CD4-positive, alpha-beta T cell (primary cell): ENCODE measurements at regions not wholly inside any gene's neighbourhood (a gene's known extent, or its start where the extent isn't known, plus 50 kb on each side); places are given as distances from the start of the nearest gene placed in this dataset.

Experiments used
- ATAC-seq: fragments of 200-7000 bp; cut with Tn5 transposase; one replicate; pipeline ENCODE4 v1.10.0; 2022; ENCODE audit warnings: mild to moderate bottlenecking; ENCODE audit not compliant: poor library complexity
- CTCF ChIA-PET: fragments of 350-600 bp; sonication (Branson Sonifier 250); formaldehyde crosslinking; loops from one replicate; lab custom pipeline; 2021; ENCODE audit warnings: antibody characterized with exemption, inconsistent platforms; lab: Charles Lee
- POLR2A ChIA-PET: fragments of 350-600 bp; sonication (Branson Sonifier 250); formaldehyde crosslinking; loops from one replicate; lab custom pipeline; 2021; ENCODE audit warnings: antibody characterized with exemption, inconsistent platforms; lab: Charles Lee
- DNase-seq, 14 experiments: peaks; one replicate each; pipeline ENCODE4 v3.0.0-alpha.2; 2013 to 2020; ENCODE audit warnings: mixed read lengths in 2 of 14
- H3K27ac ChIP-seq, 2 donors: one replicate each; pipeline versions ENCODE4 v1.5.1 to v1.7.0; 2013; ENCODE audit warnings: low read length in 2 of 2, low read depth in 1 of 2, mild to moderate bottlenecking in 1 of 2
- H3K27me3 ChIP-seq, 2 experiments: 1 replicate in 1 of 2; 2 replicates in 1 of 2; pipeline versions ENCODE4 v1.6.1 to v1.7.0; 2013; ENCODE audit warnings: low read length in 2 of 2, control low read depth in 1 of 2, mild to moderate bottlenecking in 1 of 2, moderate library complexity in 1 of 2; ENCODE audit not compliant: insufficient read depth in 2 of 2, control insufficient read depth in 1 of 2
- H3K36me3 ChIP-seq: one replicate; pipeline ENCODE4 v1.6.1; 2013; ENCODE audit warnings: low read length, control low read depth; ENCODE audit not compliant: insufficient read depth
- H3K4me1 ChIP-seq: one replicate; pipeline ENCODE4 v1.6.1; 2013; ENCODE audit warnings: low read length, control low read depth; ENCODE audit not compliant: insufficient read depth
- H3K4me3 ChIP-seq: one replicate; pipeline ENCODE4 v1.5.1; 2013; ENCODE audit warnings: mild to moderate bottlenecking, low read length, moderate library complexity
- H3K9me3 ChIP-seq, 2 experiments: 1 replicate in 1 of 2; 2 replicates in 1 of 2; pipeline versions ENCODE4 v1.6.1 to v1.7.0; 2013; ENCODE audit warnings: low read length in 2 of 2, mild to moderate bottlenecking in 2 of 2, control low read depth in 1 of 2, moderate library complexity in 1 of 2; ENCODE audit not compliant: control insufficient read depth in 1 of 2, insufficient read depth in 1 of 2
- H3K27ac Mint-ChIP-seq: one replicate; pipeline ENCODE4 v1.8.0; 2020; ENCODE audit warnings: mixed read lengths
- H3K27me3 Mint-ChIP-seq: one replicate; pipeline ENCODE4 v1.8.0; 2021; ENCODE audit warnings: mixed read lengths
- H3K36me3 Mint-ChIP-seq: one replicate; pipeline ENCODE4 v1.8.0; 2021; ENCODE audit warnings: low read depth, mixed read lengths
- H3K4me1 Mint-ChIP-seq: one replicate; pipeline ENCODE4 v1.8.0; 2021; ENCODE audit warnings: low read depth, mixed read lengths
- H3K4me3 Mint-ChIP-seq: one replicate; pipeline ENCODE4 v1.8.0; 2020; ENCODE audit warnings: mild to moderate bottlenecking, mixed read lengths
- H3K9me3 Mint-ChIP-seq: one replicate; pipeline ENCODE4 v1.8.0; 2020; ENCODE audit warnings: mixed read lengths
- CTCF ChIP-seq: fragments of 200-600 bp; IDR thresholded peaks from one replicate; pipeline ENCODE4 v1.8.0; 2022; ENCODE audit warnings: antibody characterized with exemption, mild to moderate bottlenecking
- intact Hi-C, 2 experiments: fragments of 100-400 bp; cut with DNase I in 1 of 2; cut with micrococcal nuclease in 1 of 2; formaldehyde crosslinking; loops; one replicate each; pipeline versions ENCODE4 v1.15.1 to v1.9.0; 2023 to 2025; cut with DNase I, micrococcal nuclease

- H3K9me3 Mint-ChIP-seq, result peaks cover 11% of the 10 kb centered on the region
- H3K9me3 ChIP-seq, result peaks cover 0 to 10% of the 10 kb centered on the region in 2 experiments
- no peaks in the 10 kb centered on the region for H3K4me1 Mint-ChIP-seq
- no peaks in the 10 kb centered on the region for H3K36me3 Mint-ChIP-seq
- peaks cover 2% of the 10 kb centered on the region for H3K27me3 Mint-ChIP-seq
- ChIA-PET POLR2A (no interaction called here), CTCF (no interaction called here)
- no peak overlapping the region for H3K4me3 Mint-ChIP-seq
- no peaks in the 10 kb centered on the region for H3K4me1 ChIP-seq
- no peaks in the 10 kb centered on the region for H3K27me3 ChIP-seq
- no peak overlapping the region for H3K27ac Mint-ChIP-seq
- no peak for TF ChIP-seq CTCF
- no peak for ATAC-seq
- no peak overlapping the region for H3K4me3 ChIP-seq
- H3K36me3 ChIP-seq, result no peaks in the 10 kb centered on the region
- intact Hi-C loops, result no loop called here
- H3K27ac ChIP-seq, result no peak overlapping the region
- DNase-seq, result no peak
Measured at GRCh38 chr12:115008929-115009328, 325.0 kb upstream of the TBX3 start.

DNA sequence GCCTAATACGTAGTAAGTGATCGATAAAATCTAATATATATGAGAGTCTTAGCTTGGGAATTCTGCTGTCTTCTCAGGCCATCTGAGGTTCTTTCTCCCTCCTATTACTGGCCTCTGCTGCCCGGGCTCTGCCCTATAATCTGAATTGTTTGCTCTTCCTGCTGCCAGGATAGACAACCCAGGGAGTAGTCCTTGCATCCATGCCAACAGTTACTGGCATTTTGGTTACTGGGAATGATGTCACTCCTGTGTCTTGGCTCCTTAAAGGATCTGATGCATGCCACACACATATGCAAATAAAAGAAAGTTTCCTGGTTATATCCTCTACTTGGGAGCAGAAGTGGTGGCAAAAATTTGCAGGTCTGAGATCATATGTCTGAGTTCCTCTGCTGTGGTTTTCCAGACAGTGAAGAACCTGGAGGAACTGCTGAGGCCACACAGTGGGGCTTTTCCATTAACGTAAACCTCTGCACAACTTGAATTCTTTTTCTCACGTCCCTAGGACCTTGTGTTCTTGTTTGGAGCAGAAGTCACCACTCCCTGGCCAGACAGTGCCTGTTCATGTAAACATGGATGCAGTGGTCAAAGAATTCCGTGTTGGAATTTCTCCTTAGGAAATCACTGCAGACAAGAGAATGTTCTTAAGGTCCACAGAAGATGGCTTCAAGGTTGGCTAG lies 320.6 kb upstream of the TBX3 start:
- Mint-ChIP-seq H3K27ac (no peak overlapping the region), H3K27me3 (peaks cover 13% of the 10 kb centered on the region), H3K4me3 (no peak overlapping the region), H3K9me3 (peaks cover 5% of the 10 kb centered on the region), H3K4me1 (no peaks in the 10 kb centered on the region), H3K36me3 (no peaks in the 10 kb centered on the region)
- ChIA-PET POLR2A (no interaction called here), CTCF (no interaction called here)
- ATAC-seq, result no peak
- TF ChIP-seq CTCF, result no peak
- no peaks in the 10 kb centered on the region for H3K36me3 ChIP-seq
- no peak overlapping the region for H3K4me3 ChIP-seq
- no peaks in the 10 kb centered on the region for H3K4me1 ChIP-seq
- peaks cover 0 to 5% of the 10 kb centered on the region in 2 experiments for H3K9me3 ChIP-seq
- DNase-seq, result no peak
- H3K27ac ChIP-seq, result no peak overlapping the region
- H3K27me3 ChIP-seq, result no peaks in the 10 kb centered on the region
- intact Hi-C loops, result no loop called here

DNA sequence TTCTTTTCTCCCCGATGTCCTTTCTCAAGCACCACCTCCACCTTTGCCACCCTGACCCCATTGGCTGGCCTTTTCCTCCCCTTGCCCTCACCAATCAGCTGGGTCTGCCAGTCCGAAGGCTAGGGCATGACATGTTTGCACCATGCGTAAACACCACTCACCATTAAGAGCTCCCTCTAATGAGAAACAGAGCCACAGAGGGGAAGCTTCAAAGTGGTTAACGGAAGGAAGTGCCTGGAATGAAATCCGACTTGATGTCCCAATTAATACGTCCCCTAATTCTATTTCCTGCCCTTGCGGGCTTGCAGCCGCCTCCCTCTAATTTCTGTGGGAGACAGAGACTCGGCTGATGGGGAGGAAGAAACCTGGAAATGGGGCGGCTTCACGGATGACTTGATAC lies 318.5 kb upstream of the TBX3 start:
- ATAC-seq (no peak), DNase-seq (no peak)
- Mint-ChIP-seq H3K36me3 (no peaks in the 10 kb centered on the region), H3K4me3 (no peak overlapping the region), H3K27ac (no peak overlapping the region), H3K27me3 (peaks cover 13% of the 10 kb centered on the region), H3K4me1 (no peaks in the 10 kb centered on the region), H3K9me3 (peaks cover 9% of the 10 kb centered on the region)
- ChIA-PET CTCF (no interaction called here), POLR2A (no interaction called here)
- Histone ChIP-seq H3K4me3 (no peak overlapping the region), H3K9me3 (peaks cover 0 to 5% of the 10 kb centered on the region in 2 experiments), H3K36me3 (no peaks in the 10 kb centered on the region), H3K27ac (no peak overlapping the region), H3K27me3 (no peaks in the 10 kb centered on the region), H3K4me1 (no peaks in the 10 kb centered on the region)
- intact Hi-C loops, result no loop called here
- TF ChIP-seq CTCF, result no peak
